Activated CD8-positive, alpha-beta T cell treated with anti-CD3 and anti-CD28 coated beads, Interleukin-2, amount 10 ng/mL, durations not matched to agents 7 days and 5 days (primary cell): ENCODE measurements at regions not wholly inside any gene's neighbourhood (a gene's known extent, or its start where the extent isn't known, plus 50 kb on each side); places are given as distances from the start of the nearest gene placed in this dataset.
"Not testable (repeated sequence)": the region's sequence is repeated elsewhere in the genome, so short reads cannot be mapped to it uniquely, and the experiment has no call there.

Experiments
- ATAC-seq: fragments of 150-1000 bp; cut with Tn5 transposase; one replicate; pipeline ENCODE4 v1.10.0; 2021; ENCODE audit warnings: moderate library complexity
- CTCF ChIA-PET: fragments of 350-600 bp; sonication (Branson Sonifier 250); formaldehyde crosslinking; loops from one replicate; lab custom pipeline; 2021; ENCODE audit warnings: antibody characterized with exemption; lab: Charles Lee
- POLR2A ChIA-PET: fragments of 350-600 bp; sonication (Branson Sonifier 250); formaldehyde crosslinking; loops from one replicate; lab custom pipeline; 2021; ENCODE audit warnings: antibody characterized with exemption; lab: Charles Lee
- DNase-seq: peaks from one replicate; pipeline ENCODE4 v3.0.0-alpha.2; 2020
- H3K27ac Mint-ChIP-seq: one replicate; pipeline ENCODE4 v1.8.0; 2021; ENCODE audit warnings: mild to moderate bottlenecking, mixed read lengths
- H3K27me3 Mint-ChIP-seq: one replicate; pipeline ENCODE4 v1.8.0; 2021; ENCODE audit warnings: low read depth, mixed read lengths
- H3K36me3 Mint-ChIP-seq: one replicate; pipeline ENCODE4 v1.8.0; 2021; ENCODE audit warnings: low read depth, mixed read lengths
- H3K4me1 Mint-ChIP-seq: one replicate; pipeline ENCODE4 v1.8.0; 2021; ENCODE audit warnings: low read depth, mixed read lengths
- H3K4me3 Mint-ChIP-seq: one replicate; pipeline ENCODE4 v1.8.0; 2021; ENCODE audit warnings: mild to moderate bottlenecking, mixed read lengths
- H3K9me3 Mint-ChIP-seq: one replicate; pipeline ENCODE4 v1.8.0; 2022; ENCODE audit warnings: mixed read lengths; ENCODE audit not compliant: insufficient read depth

DNA sequence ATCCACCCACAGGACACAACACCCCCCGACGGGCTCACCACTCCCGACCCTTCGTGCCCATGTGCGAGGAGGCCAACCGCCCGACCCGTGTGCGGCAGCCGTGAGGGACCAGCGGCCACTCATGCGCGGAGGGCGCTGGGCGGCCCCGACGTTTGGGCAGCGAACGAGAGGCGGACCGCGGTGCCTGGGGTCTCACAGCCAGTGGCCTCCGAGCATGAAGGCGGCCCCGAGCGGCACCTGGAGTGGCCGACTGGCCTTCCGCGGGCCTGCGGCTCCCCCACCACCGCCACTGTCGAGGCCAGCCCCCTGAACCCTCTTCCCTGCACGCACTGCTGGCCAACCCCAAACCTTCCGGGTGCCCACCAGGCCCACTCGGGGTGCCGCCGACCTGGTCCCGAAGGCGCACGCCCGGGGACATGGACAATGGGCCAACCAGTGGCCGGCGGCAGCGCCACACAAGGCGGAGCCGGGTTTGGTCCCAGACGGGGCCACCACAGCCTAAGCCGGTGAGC, 4274.9 kb upstream of the OR11H1 start:
- Mint-ChIP-seq H3K36me3 (no peaks in the 10 kb centered on the region), H3K27ac (no peak overlapping the region), H3K27me3 (no peaks in the 10 kb centered on the region), H3K4me3 (no peak overlapping the region), H3K9me3 (no peaks in the 10 kb centered on the region), H3K4me1 (no peaks in the 10 kb centered on the region)
- ChIA-PET POLR2A (no interaction called here), CTCF (no interaction called here)
- ATAC-seq: no peak
- DNase-seq: no peak

DNA sequence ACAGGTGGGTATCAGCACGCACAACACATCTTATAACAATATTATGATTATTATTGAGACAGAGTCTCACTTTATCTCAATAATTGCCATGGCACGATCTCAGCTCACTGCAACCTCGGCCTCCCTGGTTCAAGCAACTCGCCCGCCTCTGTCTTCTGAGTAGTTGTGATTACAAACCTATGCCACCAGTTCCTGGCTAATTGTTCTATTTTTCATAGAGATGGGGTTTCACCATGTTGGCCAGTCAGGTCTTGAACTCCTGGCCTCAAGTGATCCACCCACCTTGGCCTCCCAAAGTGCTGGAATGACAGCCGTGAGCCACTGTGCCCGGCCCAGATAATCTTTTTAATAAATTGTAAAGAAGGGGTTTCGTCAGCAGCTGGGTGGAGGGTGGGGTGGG, 4257.0 kb upstream of the OR11H1 start:
- not testable (repeated sequence) for ATAC-seq

DNA sequence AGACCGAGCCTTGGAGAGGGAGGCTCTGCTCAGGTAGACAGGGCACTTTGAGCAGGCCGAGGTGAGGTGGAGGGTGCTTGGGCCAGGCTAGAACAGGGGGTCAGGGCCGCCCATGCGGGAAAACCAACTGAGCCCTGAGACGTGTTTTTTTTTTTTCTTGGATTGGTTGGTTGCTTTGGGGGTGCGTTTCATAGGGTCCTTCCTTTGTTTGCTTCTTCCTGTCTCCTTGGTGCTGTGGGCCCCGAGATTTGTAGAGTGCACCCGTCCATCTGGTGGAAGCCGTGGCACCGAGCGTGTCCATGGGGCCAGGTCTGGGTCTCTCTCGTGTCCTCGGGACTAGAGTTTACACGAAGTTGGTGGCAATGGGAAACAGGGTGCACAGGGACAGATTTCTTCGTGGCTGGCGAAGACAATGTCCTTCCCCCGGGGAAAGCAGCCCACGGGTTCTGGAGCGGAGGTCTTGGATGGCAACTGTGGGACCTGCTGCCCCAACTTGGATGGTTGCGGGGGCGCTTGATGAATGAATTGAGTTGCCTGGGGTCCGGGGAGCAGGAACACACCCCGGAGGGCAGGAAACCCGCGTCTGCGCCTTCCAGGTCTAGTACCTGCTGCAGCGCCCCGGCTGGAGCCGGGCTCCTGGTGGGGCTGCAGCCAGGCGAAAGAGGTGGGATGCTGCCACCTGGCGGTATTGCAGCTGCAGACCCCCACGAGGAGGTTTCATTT, 4242.7 kb upstream of the OR11H1 start:
- CTCF ChIA-PET, H3K27me3 Mint-ChIP-seq, ATAC-seq, H3K27ac Mint-ChIP-seq, DNase-seq, H3K36me3 Mint-ChIP-seq, H3K4me1 Mint-ChIP-seq, H3K4me3 Mint-ChIP-seq, POLR2A ChIA-PET: not testable (repeated sequence)
- H3K9me3 Mint-ChIP-seq: peaks cover 24% of the 10 kb centered on the region

More for the DNA sequence above, 4257.0 kb upstream of the OR11H1 start:
- H3K4me1 Mint-ChIP-seq, H3K27ac Mint-ChIP-seq, H3K9me3 Mint-ChIP-seq, H3K4me3 Mint-ChIP-seq, POLR2A ChIA-PET, H3K36me3 Mint-ChIP-seq, DNase-seq, CTCF ChIA-PET, H3K27me3 Mint-ChIP-seq: not testable (repeated sequence)

DNA sequence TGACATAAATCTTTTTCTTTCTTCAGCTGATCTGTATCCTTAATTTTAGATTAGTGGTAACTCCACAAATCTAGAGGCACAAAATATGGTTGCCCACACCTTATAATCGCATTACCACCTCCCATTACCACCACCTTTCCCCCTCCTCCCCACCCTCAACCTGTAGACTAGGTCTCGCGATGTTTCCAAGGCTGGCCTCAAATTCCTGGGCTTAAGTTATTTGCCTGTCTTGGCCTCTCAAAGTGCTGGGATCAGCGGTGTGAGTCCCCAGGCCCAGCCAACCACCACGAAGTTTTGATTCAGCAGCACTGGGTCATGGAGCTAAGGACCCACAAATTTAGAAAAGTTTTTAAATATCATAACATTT, 4242.2 kb upstream of the OR11H1 start:
- peaks cover 25% of the 10 kb centered on the region for H3K9me3 Mint-ChIP-seq
- H3K27ac Mint-ChIP-seq, H3K27me3 Mint-ChIP-seq, POLR2A ChIA-PET, H3K4me1 Mint-ChIP-seq, ATAC-seq, H3K4me3 Mint-ChIP-seq, H3K36me3 Mint-ChIP-seq, DNase-seq, CTCF ChIA-PET: not testable (repeated sequence)

DNA sequence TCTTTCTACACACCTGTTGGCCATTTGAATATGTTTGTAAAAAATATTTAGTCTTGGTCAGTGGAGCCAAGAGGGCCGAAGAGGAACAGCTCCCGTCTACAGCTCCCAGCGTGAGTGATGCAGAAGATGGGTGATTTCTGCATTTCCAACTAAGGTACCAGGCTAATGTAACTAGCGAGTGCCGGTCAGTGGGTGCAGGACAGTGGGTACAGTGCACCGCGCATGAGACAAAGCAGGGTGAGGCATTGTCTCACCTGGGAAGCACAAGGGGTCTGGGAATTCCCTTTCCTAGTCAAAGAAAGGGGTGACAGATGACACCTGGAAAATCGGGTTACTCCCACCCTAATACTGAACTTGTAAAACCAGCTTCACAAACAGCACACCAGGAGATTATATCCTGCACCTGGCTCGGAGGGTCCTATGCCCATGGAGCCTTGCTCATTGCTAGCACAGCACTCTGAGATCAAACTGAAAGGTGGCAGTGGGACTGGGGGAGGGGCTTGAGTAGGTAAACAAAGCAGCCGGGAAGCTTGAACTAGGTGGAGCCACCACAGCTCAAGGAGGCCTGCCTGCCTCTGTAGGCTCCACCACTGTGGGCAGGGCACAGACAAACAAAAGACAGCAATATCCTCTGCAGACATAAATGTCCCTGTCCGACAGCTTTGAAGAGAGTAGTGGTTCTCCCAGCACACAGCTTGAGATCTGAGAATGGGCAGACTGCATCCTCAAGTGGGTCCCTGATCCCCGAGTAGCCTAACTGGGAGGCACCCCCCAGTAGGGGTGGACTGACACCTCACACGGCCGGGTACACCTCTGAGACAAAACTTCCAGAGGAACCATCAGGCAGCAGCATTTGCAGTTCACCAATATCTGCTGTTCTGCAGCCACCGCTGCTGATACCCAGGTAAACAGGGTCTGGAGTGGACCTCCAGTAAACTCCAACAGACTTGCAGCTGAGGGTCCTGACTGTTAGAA, 4239.5 kb upstream of the OR11H1 start:
- H3K27ac Mint-ChIP-seq, ATAC-seq, H3K27me3 Mint-ChIP-seq, H3K4me3 Mint-ChIP-seq, H3K36me3 Mint-ChIP-seq, CTCF ChIA-PET, POLR2A ChIA-PET, H3K4me1 Mint-ChIP-seq, DNase-seq: not testable (repeated sequence)
- H3K9me3 Mint-ChIP-seq: peaks cover 40% of the 10 kb centered on the region

DNA sequence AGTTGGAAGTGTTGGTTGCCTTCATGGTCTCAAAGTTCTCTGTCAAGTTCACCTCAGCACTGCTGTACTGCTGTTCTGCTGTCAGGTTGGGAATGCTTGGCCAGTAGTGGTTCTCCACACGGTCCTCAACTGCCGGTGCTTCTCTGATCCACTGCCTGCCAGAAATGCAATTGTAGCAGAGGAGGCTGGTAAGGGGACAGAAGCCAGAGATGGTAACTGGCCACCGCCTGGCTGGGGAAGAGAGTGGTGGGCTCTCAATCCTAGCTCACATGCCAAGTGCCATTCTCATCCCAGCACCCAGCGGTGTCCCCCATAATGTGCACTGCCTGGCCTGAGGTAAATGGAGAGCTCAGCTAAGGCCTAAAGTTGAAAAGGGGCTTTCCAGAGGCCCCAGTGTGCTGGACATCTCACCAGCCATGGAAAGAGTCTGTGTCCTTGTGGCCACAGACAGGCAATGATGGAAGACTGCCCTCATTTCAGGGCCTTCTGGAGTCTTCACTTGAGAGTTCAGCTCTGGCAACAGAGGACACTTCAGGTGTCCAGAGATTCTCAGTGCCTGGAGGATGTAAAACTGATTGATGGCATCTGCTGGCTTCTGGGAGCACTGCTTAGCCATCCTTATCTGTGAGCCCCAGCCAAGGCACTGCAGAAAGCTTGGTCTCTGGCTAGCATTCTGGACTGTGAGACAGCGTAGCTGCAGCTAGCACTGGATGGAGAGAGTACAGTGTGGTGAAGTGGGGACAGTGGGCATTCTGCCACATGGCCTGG, 4229.7 kb upstream of the OR11H1 start:
- DNase-seq, H3K27me3 Mint-ChIP-seq, H3K27ac Mint-ChIP-seq, H3K4me1 Mint-ChIP-seq, H3K36me3 Mint-ChIP-seq, ATAC-seq, CTCF ChIA-PET, H3K4me3 Mint-ChIP-seq, POLR2A ChIA-PET: not testable (repeated sequence)
- H3K9me3 Mint-ChIP-seq: peaks cover 51% of the 10 kb centered on the region

DNA sequence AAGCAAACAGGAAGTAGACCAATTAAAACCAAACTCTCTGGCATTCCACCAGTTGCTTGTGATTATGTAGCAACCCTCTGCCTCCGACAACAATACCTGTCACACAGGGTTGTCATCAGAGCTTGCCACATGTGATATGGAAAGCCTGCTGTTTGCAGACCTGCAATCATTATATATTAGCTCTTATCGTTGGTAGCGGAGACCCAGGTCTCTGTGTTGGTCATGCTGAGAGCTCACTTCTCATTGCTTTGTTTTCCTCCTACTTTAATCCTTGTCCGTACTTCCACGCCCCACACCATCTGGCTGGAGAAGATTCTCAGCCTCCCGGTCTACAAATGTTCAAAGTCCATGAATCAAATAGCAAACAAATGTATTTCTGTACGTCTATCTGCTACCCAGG, 4225.6 kb upstream of the OR11H1 start:
- POLR2A ChIA-PET, H3K4me1 Mint-ChIP-seq, H3K27ac Mint-ChIP-seq, H3K4me3 Mint-ChIP-seq, CTCF ChIA-PET, H3K36me3 Mint-ChIP-seq, DNase-seq, H3K27me3 Mint-ChIP-seq, ATAC-seq: not testable (repeated sequence)
- H3K9me3 Mint-ChIP-seq: peaks cover 70% of the 10 kb centered on the region

DNA sequence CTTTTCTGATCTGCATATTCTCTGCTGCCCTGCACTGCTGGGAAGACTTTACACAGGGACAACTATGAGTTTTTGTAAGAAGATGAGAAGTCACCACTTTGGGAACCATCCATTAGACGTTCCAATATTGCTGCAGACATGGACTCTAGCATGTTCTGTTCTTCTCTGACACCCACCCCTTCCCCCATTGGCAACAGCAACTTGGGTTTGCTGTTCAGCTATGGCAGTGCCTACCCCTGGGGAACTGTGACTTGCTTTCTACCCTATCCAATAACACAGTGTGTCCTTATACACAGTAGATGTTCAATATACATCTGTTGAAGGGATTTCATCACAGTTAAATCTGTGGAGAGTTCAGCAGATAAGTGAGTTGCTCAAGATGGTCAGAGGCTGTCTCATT, 4225.1 kb upstream of the OR11H1 start:
- H3K27ac Mint-ChIP-seq, CTCF ChIA-PET, H3K27me3 Mint-ChIP-seq, DNase-seq, ATAC-seq, H3K4me1 Mint-ChIP-seq, H3K4me3 Mint-ChIP-seq, POLR2A ChIA-PET, H3K36me3 Mint-ChIP-seq: not testable (repeated sequence)
- H3K9me3 Mint-ChIP-seq: peaks cover 70% of the 10 kb centered on the region

DNA sequence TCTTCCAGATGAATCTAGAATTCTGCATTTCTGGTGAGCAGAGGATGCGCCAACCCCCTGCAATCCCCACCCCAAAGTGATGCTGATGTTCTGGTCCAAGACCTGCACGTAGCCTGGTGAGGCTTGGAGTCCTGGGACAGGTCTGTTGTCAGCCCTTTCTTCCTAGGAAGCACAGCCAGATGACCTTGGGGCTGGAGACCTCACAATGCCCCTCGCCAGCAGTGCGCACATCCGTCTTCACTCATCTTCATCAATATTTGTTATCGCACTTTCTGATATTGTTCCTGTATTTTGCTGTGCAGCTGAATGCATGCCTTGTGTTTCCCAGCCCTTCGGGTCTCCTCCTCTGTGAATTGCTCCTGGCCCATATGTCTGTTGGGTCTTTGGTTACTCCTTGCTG, 4222.8 kb upstream of the OR11H1 start:
- peaks cover 58% of the 10 kb centered on the region for H3K9me3 Mint-ChIP-seq
- CTCF ChIA-PET, H3K4me3 Mint-ChIP-seq, H3K27ac Mint-ChIP-seq, H3K36me3 Mint-ChIP-seq, DNase-seq, H3K27me3 Mint-ChIP-seq, POLR2A ChIA-PET, H3K4me1 Mint-ChIP-seq, ATAC-seq: not testable (repeated sequence)

DNA sequence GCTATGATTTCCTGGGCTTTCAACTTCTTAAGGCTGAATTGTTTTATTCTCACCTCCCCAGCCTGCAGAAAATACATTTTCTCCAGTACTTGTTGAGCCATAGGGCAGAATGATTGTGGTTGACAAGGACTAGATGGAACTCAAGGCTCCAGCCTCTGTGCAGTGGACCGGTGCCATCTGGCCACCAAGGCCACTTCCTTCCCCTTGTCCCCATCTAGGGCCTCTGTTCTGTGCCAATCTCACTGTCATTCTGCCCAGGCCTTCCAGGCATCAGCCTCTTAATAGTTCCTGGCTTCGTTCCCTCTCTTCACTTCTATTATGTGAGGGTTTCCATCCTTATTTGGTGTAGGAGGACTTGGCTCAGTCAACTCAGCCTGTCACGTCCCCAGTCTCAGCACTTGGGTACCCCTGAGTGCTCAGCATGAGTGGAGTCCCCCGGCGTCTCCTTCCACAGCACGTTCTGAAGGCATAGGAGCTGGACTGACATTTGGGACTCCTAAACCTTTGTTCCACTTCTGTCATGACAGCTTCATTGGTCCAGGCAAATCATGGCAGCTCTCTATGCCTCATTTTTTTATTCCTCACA, 4221.0 kb upstream of the OR11H1 start:
- DNase-seq, H3K27ac Mint-ChIP-seq, H3K27me3 Mint-ChIP-seq, CTCF ChIA-PET, H3K4me3 Mint-ChIP-seq, H3K36me3 Mint-ChIP-seq, ATAC-seq, POLR2A ChIA-PET, H3K4me1 Mint-ChIP-seq: not testable (repeated sequence)
- H3K9me3 Mint-ChIP-seq: peaks cover 49% of the 10 kb centered on the region

DNA sequence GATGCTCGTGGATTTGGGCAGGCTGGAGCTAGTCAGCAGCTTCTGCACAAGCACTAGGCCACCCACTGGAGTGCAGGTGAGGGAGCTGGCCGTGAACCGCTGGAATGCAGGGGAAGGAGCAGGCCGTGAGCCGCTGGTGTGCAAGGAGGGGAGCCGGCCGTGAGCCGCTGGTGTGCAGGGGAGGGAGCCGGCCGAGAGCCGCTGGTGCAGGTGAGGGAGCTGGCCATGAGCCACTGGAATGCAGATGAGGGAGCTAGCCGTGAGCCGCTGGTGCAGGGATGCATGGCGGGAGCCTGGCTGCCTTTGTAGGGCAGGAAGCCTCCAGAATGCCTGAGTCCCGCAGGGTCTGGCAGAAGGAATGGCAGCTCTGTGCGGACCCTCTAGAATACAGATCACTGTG, 4220.0 kb upstream of the OR11H1 start:
- H3K4me1 Mint-ChIP-seq: no peaks in the 10 kb centered on the region
- ChIA-PET POLR2A (no interaction called here), CTCF (no interaction called here)
- H3K9me3 Mint-ChIP-seq: peaks cover 49% of the 10 kb centered on the region
- H3K27me3 Mint-ChIP-seq: no peaks in the 10 kb centered on the region
- no peak overlapping the region for H3K27ac Mint-ChIP-seq
- H3K36me3 Mint-ChIP-seq: no peaks in the 10 kb centered on the region
- no peak overlapping the region for H3K4me3 Mint-ChIP-seq
- DNase-seq: no peak
- ATAC-seq: no peak
